Ovary (tissue), 7 donors: ENCODE measurements at regions not wholly inside any gene's neighbourhood (a gene's known extent, or its start where the extent isn't known, plus 50 kb on each side); places are given as distances from the start of the nearest gene placed in this dataset.

ENCODE experiments used
- DNase-seq, 5 donors: peaks; one replicate each; pipeline ENCODE4 v3.0.0-alpha.2; 2019 to 2020
- H3K27ac ChIP-seq, 2 donors: fragments of 200-600 bp; one replicate each; pipeline versions ENCODE4 v1.5.1 to v1.8.0; 2019 to 2022
- H3K27me3 ChIP-seq: fragments of 200-600 bp; one replicate; pipeline ENCODE4 v1.8.0; 2022
- H3K36me3 ChIP-seq: fragments of 200-600 bp; sonication (generic); one replicate; pipeline ENCODE4 v1.5.1; 2019
- H3K4me1 ChIP-seq: one replicate; pipeline ENCODE4 v1.8.1; 2013; ENCODE audit warnings: mild to moderate bottlenecking, moderate library complexity; ENCODE audit not compliant: insufficient read depth
- H3K4me3 ChIP-seq: fragments of 200-600 bp; sonication (generic); one replicate; pipeline ENCODE4 v1.5.1; 2017
- H3K9me3 ChIP-seq, 2 donors: fragments of 200-600 bp in 1 of 2; sonication (generic) in 1 of 2; one replicate each; pipeline versions ENCODE4 v1.5.1 to v1.8.1; 2013 to 2019; ENCODE audit warnings: mild to moderate bottlenecking in 1 of 2, moderate library complexity in 1 of 2
- CTCF ChIP-seq, 3 donors: fragments of 450-650 bp in 2 of 3; fragments of 200-600 bp in 1 of 3; IDR thresholded peaks; one replicate each; pipeline versions ENCODE4 v1.5.1 to v1.8.0; 2016 to 2022; ENCODE audit warnings: antibody characterized with exemption in 3 of 3, mild to moderate bottlenecking in 1 of 3
- EP300 ChIP-seq: sonication (generic); formaldehyde crosslinking; IDR thresholded peaks from one replicate; pipeline ENCODE4 v1.6.1; 2017; ENCODE audit warnings: antibody characterized with exemption
- POLR2A ChIP-seq: fragments of 450-650 bp; IDR thresholded peaks from one replicate; pipeline ENCODE4 v1.6.1; 2017; ENCODE audit warnings: antibody characterized with exemption, mild to moderate bottlenecking, moderate library complexity
- WGBS, 3 donors: extraction: QIAGEN DNeasy Blood & Tissue Kit in 1 of 3; methylation state at CpG; one replicate each; pipeline versions ENCODE4 v1.1.5 to v1.1.7; 2013 to 2017; 5-methylcytosine and 5-hydroxymethylcytosine counted together
- intact Hi-C, 4 donors: fragments of 100-400 bp; cut with DNase I; formaldehyde crosslinking; loops; one replicate each; pipeline versions ENCODE4 v1.11.0 to v1.15.1; 2022 to 2023
- donor health status: DM: no; HTN: no; CAD: no; lungs with moderate emphysema.
- donor health status: DM: no; HTN: no; CAD: no.
- donor health status: Bipolar disorder and iron deficiency.
- donor health status: DM: no; HTN: no; CAD: no.
- donor health status: DM: yes; HTN: yes; CAD: no.

- Histone ChIP-seq H3K4me3 (no peak overlapping the region), H3K27me3 (no peaks in the 10 kb centered on the region), H3K4me1 (no peaks in the 10 kb centered on the region), H3K36me3 (no peaks in the 10 kb centered on the region), H3K27ac (no peak overlapping the region), H3K9me3 (no peaks in the 10 kb centered on the region)
- 71 to 83% (median 79%) methylated on average over 5 of the region's 5 CpGs for WGBS, 3 donors
- intact Hi-C loops, result no loop called here
- DNase-seq, result no peak
- no peak for TF ChIP-seq EP300
- TF ChIP-seq CTCF (IDR thresholded peaks at IDR 0.05), result no peak
- no peak for TF ChIP-seq POLR2A
Measured at GRCh38 chr4:12879496-12879895, 604.6 kb downstream of the RAB28 start.

- no peak overlapping the region for H3K27ac ChIP-seq
- 57 to 76% (median 66%) methylated on average over 2 of the region's 2 CpGs for WGBS, 3 donors
- DNase-seq, result no peak
- no peaks in the 10 kb centered on the region for H3K27me3 ChIP-seq
- intact Hi-C loops, result no loop called here
- H3K4me1 ChIP-seq, result no peaks in the 10 kb centered on the region
- no peaks in the 10 kb centered on the region for H3K9me3 ChIP-seq
- TF ChIP-seq EP300 (no peak), CTCF (IDR thresholded peaks at IDR 0.05) (no peak), POLR2A (no peak)
- no peaks in the 10 kb centered on the region for H3K36me3 ChIP-seq
- H3K4me3 ChIP-seq, result no peak overlapping the region
Measured at GRCh38 chr4:12875640-12876243, 608.4 kb downstream of the RAB28 start.

GRCh38 chr4:12873351-12873750, 610.8 kb downstream of the RAB28 start:
- Histone ChIP-seq H3K27me3 (no peaks in the 10 kb centered on the region), H3K9me3 (no peaks in the 10 kb centered on the region), H3K4me3 (no peak overlapping the region), H3K36me3 (no peaks in the 10 kb centered on the region), H3K4me1 (no peaks in the 10 kb centered on the region), H3K27ac (no peak overlapping the region)
- WGBS, 3 donors, result 81 to 89% (median 83%) methylated on average over 2 of the region's 2 CpGs
- intact Hi-C loops, result no loop called here
- DNase-seq, result no peak
- TF ChIP-seq CTCF (IDR thresholded peaks at IDR 0.05) (no peak), POLR2A (no peak), EP300 (no peak)

GRCh38 chr4:12861422-12861821, 622.7 kb downstream of the RAB28 start:
- intact Hi-C loops, result no loop called here
- Histone ChIP-seq H3K27ac (no peak overlapping the region), H3K27me3 (peaks cover 2% of the 10 kb centered on the region), H3K36me3 (no peaks in the 10 kb centered on the region), H3K9me3 (no peaks in the 10 kb centered on the region), H3K4me1 (no peaks in the 10 kb centered on the region), H3K4me3 (no peak overlapping the region)
- WGBS, 3 donors, result 90 to 95% (median 91%) methylated on average over 1 of the region's 1 CpG
- DNase-seq, result no peak
- no peak for TF ChIP-seq EP300
- no peak for TF ChIP-seq CTCF (IDR thresholded peaks at IDR 0.05)
- no peak for TF ChIP-seq POLR2A
